Amygdala (tissue), 56 donors: ENCODE measurements at regions not wholly inside any gene's neighbourhood (a gene's known extent, or its start where the extent isn't known, plus 50 kb on each side); places are given as distances from the start of the nearest gene placed in this dataset.

Experiments used
- DNase-seq, 56 donors: peaks; one replicate each; lab custom pipeline; 2025; lab: John Stamatoyannopoulos, UW

DNA sequence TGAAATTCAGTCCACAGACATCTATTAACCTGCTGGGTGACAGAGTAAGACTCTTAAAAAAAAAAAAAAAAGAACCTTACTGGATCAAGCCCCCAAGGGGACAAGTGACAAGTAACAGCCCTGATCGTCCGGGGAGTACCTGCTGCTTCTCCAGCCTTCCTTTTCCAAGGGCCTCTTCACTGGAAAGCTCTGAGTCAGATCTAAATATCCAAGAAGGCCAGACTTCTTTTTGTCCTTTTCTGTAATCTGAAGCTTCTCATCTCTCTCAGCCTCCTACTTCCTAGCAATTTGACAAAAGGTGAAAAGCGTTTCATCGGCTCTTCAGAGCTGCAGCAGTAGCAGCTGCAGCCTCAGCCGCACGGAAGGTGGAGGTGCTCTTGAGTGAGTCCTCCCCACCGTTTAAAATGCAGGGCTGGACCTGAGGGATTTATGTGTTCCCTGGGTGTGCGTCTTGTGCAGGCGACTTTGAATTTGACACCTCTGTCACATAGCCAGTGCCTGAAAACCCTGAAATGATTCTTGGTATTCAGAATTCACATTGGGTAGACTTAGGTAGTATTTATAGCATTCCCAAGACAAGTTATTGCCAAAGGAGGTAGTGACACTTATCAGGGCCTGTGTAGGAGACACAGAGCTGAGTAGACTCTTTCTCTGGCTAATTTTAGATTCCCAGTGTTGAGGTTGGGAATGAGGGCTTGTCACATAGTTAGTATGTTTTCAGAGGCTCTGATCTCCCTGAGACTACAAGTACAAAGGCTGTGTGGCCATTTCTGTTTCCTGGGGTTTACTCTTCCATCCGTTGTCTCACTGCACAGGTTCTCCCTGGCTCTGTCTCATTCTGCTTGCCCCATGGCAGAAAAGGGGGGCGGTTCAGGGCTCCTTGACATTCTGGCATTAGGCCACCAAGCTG, 291.2 kb upstream of the C2CD4B start:
- peak in 3 of 56 donors; percentile 4 to 19 (median 12) for DNase-seq

DNA sequence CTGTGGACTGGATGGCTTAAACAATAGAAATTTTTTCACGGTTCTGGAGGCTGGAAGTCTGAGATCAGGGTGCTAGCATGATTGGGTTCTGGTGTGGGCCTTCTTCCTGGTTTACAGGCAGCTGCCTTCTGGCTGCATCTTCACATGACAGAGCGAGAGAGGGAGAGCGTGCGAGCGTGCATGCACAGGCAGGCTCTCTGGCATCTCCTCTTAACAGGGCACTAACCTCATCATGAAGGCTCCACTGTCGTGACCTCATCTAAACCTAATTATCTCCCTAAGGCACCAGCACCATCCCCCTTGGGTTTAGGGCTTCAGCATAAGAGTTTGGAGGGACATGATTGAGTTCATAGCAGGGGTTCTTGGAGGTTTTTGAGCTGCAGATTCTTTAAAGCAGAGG, 292.0 kb upstream of the C2CD4B start:
- DNase-seq = peak in 1 of 56 donors; percentile 8

DNA sequence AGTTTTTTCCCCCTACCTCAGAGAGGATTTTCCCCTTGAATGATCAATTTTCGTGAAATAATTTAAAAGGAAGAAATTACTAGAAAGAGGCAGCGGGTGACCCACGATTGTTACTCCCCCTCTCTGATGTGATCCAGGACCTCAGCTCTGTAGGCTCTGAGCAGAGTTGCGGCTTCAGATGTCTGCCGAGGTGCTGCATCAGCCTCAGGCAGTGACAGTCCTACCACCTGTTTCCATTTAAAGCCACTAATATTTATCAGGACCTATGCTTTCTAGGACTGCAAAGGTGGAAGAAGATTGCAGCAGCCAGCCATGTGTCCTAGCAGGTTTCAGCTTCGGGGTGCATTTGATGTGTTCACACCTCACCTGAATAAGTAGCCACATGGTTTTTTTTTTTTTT, 294.8 kb upstream of the C2CD4B start:
- DNase-seq = no peak

DNA sequence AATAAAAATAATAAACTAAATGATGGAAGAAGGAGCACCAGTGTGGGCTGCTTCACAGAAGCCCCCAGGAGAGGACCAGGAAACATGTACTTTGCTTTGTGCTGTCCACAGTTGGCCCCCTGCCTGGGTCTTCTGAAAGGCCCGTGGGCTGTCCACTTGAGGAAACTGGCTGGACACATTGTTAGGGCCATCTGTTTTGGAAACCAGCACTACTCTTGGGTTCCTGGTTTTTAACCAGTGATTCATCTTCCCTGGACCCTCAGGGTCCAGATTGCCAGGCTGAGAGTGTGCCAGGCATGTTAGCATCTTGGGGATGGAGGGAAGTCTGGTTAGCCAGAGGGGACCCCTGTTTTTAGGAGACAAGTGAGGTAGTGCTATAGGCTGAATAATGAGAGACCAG, 297.2 kb upstream of the C2CD4B start:
- DNase-seq = no peak

- DNase-seq = no peak
These were observed 297.6 kb upstream of the C2CD4B start for GRCh38 chr15:62462721-62463120.

- DNase-seq = no peak
These were observed 299.6 kb upstream of the C2CD4B start for GRCh38 chr15:62464705-62465104.

- no peak for DNase-seq
These were observed 300.1 kb upstream of the C2CD4B start for GRCh38 chr15:62465173-62465572.

DNA sequence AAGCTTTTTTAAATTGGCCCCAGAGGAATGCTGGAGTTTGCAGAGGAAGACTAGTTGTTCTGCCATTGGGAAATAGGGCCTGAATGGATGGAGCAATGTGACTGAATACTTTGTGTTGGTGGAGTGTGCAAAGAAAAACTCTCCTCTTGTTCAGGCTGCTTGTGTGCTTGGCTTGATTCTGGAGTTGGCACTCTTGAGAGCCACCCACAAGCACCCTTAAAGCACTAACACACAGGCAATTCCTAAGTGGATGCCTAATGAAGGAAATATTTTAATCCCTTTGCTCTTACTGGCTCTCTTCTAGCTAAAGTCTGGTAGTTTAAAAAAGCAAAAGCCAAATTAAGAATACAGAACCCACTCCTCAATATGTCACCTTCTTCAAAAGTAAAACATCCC, 304.4 kb upstream of the C2CD4B start:
- DNase-seq = peak in 15 of 56 donors; percentile 12 to 46 (median 22)

DNA sequence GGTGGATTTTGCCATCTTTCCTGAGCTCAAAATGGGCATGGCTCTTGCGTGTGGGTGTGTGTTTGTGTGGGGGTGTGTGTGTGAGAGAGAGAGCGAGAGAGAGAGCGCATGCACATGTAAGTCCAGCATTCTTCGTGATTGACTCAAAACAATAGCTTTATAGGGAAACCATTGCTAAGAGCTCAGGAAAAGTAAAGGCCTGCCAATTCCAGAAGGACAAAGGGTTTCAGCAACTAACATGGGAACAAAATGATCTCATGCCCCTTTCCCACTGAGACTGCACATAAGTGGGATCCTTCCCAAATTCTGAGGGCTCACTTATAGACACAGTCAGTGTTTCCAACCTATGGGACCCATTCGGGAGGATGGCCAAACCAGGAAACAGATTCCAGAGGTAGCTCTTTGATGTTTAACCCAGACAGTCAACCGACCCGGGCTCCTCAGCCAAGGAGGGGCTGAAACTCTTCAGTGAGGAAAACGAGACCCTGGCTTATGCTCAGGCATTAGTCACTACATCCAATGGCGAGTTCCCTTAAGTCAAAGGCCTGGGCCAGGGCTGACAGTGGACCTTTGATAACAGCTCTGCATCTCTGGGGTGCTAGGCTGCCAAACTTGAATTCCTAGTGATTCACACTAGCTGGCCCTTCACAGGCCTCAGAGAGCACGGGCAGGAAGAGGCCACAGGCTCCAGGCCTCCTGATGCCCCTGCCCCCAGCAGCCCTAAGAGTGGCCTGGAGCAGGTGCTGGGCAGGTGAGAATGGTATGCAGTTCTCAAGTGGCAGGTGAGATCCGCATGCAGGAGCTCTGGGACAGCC, 305.0 kb upstream of the C2CD4B start:
- DNase-seq = peak in 8 of 56 donors; percentile 11 to 47 (median 20)

DNA sequence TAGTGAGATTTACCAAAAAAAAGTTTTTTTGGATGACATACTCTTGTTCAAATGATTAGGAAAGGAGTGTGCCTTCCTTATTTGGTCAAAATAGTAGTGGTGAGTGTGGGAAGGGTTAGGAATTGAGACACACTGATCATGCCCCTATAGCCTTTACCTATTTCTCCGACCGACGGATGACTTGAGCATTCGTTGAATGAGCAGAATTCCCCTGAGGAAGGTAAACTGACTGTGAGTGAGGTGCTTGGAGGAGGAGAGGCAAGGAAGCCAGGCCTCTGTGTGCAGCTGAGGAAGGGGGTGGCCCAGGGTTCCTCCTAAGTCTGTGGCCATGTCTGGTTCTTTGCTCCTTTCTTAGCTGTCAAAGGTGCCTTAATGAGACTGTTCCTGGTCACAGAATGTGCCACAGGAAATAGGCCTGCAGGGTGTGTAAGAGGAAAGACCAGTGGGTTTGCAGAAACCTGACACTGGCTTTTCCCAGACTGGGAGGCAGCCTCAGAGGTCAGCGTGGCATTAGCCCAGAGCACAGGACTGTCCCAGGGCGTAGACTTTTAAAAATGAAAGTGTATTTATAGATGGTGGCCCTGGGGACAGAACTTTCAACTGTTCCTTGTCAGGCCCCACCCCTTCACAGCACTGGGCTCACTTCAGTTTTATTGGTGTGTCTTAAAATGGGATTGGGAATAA, 307.7 kb upstream of the C2CD4B start:
- DNase-seq = no peak

DNA sequence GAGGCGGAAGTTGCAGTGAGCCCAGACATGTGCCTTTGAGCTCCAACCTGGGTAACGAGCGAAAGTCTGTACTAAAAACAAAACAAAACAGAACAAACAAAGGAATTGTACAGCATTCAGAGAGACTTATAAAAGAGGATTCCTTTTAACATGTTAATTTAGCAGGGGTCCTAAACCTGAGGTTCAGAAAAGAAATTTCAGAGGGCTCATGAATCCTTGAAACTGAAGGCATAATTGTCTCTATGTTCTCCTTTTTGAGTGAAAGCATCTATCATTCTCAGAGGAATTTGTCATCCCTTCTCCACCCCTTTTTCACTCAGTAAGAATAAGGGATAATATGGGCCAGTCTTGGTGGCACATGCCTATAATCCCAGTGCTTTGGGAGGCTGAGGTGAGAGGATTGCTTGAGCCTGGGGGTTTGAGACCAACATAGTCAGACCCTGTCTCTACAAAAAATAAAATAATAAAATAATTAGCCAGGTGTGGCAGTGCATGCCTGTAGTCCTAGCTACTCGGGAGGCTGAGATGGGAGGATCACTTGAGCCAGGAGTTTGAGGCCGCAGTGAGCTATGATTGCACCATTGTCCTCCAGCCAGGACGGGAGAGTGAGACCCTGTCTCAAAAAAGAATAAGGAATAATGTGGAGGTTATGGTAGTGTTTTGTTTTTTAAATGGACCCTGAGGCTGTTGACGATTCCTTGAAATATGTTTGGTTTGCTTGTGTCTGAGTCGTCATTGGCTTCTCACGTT, 309.1 kb upstream of the C2CD4B start:
- DNase-seq = no peak

- DNase-seq = no peak
These were observed 309.7 kb upstream of the C2CD4B start for GRCh38 chr15:62474771-62475124.

- no peak for DNase-seq
These were observed 310.5 kb upstream of the C2CD4B start for GRCh38 chr15:62475591-62475990.

DNA sequence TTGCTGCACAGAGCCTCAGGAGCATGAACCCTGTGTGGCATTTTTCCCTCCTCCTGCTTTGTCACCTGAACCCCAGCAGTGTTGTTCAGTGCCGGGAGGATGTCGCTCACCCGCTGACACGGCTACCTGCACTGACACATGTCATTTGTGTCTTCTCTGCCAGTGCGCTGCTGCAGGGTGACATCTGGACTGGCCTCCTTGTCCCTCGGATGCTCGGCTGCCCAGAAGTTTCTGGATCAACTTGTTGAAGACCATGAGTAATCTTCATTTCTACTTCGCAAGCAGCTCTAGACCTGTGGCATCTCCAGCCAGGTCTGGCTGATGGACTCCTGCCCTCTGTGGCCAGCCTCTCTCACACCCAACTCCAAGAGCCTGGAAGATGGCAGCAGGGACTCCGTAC, 311.1 kb upstream of the C2CD4B start:
- no peak for DNase-seq

DNA sequence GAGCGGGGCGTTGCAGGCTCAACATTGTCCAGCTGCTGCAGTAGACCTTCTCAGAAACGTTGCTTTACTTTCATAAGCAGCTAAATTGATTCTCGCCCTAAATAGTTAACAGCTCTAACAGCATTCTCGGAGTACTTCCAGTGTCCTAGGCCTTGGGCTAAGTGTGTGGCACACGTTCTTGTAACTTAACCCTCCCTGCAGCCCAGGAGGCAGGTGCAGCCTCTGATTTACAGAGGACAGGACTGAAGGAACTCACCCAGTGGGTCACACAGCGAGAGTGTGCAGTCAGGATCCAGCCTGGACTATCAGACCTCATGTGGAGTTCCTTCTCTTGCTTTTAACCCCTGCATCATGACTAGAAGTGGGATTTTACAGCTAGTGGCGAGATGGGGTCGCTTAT, 312.8 kb upstream of the C2CD4B start:
- no peak for DNase-seq

DNA sequence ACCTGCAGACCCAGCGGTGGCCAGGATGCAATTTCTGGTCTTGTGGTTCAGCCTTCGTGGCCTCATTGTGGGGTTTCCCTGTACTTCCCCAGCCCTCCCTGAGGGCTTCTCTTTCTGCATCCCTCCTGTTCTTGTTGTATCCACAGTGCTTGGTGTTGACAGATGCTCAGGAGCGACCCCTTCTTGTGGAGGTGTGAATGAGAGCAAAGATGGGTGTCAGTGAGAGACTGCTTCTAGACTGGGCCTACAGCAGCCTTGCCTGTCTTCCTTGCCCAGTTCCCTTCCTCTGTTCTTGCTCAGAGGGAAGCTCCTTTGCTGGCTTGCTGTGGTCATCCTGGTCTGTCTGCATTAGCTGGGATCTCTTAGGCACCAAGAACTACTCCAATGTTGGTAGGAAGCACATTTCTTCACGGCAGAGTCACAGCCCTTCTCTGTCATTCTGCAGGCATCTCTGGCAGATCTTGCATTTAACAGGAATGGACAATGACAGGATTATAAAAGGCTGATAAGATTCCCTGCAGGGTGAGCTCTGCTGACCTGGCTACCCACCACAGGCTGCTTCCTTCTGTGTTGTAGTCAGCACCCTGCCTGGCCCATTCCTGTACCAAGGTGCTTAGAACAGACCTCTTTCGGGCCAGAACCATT, 317.8 kb upstream of the C2CD4B start:
- no peak for DNase-seq

- DNase-seq = no peak
These were observed 318.7 kb upstream of the C2CD4B start for GRCh38 chr15:62483814-62484213.

- no peak for DNase-seq
These were observed 320.2 kb upstream of the C2CD4B start for GRCh38 chr15:62485170-62485720.

GRCh38 chr15:62486041-62486440, 321.0 kb upstream of the C2CD4B start:
- DNase-seq = no peak

- DNase-seq = no peak
These were observed 323.3 kb upstream of the C2CD4B start for GRCh38 chr15:62488387-62488786.
